GM21515 (cell line): ENCODE measurements at regions not wholly inside any gene's neighbourhood (a gene's known extent, or its start where the extent isn't known, plus 50 kb on each side); places are given as distances from the start of the nearest gene placed in this dataset.

Source experiments
- ATAC-seq: cut with Tn5 transposase; IDR thresholded peaks from one replicate; pipeline ENCODE4 v1.9.1; 2021; ENCODE audit not compliant: unreplicated experiment

DNA sequence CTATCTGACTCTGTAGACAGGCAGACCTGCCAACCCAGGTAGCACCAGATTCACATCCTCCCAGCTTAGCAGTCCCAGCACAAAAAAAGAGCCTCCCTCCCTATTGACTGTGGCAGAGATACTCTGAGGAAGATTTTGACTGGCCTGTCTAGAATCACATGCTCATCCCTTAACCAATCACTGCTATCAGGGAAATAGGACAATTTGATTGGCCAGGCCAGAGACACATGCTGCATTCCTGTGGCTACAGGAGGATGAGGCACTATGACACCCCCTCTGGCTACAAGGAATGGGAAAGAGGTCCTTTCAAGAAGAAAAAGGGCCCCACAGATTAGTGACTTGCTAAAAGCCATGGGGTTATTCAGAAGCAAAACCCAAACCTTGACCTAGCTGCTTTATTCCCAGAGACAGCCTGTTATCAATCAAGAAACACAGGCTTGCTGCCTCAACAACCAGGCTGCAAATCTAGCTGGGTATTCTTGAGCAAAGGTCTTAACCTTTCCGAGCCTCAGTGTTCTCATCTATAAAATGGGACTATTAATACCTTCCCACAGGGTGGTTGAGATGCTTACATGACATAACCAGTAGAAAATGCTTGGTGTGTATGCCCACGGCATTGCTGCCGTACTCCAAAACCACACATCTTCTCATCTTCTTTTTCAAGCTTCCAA lies 147.6 kb downstream of the BCOR start:
- ATAC-seq = no peak

DNA sequence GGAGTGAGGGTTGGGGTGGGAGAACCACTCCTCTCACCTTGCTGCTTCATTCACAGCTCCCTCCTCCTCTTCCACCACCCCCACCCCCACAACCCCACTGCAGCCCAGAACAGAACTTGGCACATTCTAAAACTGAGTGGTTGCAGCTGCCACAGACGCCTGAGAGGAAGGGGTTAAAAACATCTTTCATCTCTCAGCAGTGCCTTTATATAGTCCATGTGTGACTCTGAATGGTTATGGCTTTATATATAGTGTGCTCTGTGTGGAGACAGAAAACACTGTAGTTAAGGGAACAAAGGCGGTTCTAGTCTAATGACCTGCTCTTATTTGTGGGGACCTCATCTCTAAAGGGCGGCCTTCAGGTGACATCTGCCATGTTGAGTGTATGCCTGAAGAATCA lies 144.8 kb downstream of the BCOR start:
- no peak for ATAC-seq

DNA sequence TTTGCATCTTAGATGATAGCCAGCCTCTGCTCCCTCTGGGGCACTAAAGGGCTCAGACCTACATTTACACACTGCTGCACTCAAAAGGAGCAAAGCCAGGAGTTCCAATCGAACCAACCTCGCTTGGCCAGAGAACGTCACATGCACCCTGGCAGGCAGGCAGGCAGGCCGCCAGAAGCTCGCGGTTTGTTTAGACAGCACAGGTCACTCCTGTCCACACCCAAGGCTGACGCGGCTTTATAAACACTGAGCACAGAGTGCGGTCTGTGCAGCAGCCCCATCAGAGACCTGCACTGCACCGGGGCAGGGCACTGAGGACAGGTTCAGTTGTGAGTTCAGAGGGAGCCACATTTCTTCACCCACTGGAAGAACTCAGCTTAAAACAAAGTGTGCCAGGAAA lies 143.9 kb downstream of the BCOR start:
- ATAC-seq = no peak

DNA sequence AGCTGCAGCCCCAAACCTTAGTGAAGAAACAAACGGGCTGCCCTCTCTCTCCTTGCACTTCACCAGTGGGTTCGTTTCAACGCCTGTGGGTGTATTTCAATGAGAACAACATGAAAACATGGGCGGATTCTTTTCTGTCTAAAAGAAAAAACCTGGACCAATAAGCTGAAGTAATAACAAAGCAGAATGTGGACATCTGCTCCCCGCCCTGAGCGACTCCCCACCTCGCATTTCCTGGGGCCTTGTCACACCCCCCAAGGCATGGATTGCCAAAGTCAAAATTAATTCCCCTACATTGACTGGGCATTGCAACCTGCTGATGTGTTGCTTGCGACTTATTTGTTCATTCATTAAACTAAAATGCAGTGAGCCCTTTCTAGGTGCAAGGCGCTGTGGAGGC lies 142.9 kb downstream of the BCOR start:
- ATAC-seq = no peak

DNA sequence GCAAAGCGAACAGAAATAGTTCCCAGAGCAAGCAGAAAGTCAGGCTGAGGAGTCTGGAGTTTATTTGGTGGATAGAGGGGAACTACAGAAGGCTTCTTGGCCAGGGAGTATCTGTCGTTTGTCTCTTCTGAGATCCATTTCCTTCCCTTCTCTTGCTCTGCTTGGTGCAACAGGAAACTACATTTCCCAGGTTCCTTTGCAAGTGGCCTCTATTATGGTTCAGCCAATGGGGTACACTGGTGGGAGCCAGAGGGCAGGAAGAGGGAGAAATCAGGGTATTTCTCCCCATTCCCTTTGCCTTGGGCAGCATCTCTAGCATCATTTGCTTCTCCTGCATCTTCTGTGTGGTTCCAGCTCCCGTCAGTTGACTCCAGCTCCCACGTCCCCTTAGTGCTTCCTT lies 142.1 kb downstream of the BCOR start:
- no peak for ATAC-seq

DNA sequence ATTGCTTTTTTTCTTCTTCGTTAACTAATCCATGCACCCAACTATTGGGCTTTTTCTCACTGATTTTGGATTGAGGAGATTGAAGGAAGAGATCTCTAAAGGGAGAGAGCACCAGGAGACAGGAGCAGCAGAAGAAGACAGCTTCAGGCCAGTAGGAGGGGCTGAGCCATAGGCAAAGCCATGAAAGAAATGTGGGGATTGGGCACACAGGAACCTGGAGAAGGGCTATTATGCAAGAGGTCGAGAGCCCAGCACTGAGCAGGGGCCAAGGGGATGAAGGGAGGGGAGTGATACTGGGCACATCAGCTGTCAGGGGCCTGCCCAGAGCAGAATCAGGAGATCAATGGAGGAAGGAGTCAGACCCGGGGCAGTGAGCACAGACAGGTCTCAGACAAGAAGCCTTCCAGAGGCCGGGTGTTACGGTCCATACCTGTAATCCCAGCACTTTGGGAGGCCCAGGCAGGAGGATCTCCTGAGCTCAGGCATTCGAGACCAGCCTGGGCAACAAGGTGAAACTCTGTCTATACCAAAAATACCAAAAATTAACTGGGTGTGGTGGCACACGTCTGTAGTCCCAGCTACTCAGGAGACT lies 140.9 kb downstream of the BCOR start:
- no peak for ATAC-seq

DNA sequence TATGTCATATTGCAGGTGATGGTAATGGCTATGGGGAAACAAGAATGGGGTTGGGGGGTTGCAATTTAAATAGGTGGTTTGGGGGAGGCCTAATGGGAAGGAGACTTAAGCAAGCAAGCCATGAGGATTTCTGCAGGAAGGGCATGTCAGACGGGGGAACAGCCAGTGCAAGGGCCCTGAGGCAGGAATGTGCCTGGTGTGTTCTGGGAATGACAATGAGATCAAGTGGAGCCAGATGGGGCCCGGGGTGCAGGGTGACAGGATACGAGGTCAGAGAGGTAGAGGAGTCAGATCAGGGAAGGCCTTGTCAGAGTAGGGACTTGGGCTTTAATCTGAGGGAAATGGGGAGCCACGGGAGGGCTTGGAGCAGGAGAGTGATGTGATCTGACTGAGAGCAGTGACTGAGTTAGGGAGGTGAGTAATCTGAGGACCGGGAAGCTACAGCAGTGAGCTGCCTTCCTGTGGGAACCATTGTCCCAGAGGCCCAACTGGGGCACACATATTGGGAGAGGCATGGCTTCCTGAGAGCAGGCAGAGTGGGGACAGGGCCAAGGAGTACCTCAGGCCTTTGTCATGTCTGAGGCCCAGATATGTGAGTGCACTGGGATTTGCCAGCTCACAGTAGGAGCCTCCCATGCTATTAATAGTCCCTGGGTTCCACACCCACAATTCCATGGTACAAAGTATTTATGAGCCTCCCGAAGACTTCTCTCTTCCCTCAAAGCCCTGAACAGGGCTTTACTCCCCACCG lies 139.8 kb downstream of the BCOR start:
- no peak for ATAC-seq

DNA sequence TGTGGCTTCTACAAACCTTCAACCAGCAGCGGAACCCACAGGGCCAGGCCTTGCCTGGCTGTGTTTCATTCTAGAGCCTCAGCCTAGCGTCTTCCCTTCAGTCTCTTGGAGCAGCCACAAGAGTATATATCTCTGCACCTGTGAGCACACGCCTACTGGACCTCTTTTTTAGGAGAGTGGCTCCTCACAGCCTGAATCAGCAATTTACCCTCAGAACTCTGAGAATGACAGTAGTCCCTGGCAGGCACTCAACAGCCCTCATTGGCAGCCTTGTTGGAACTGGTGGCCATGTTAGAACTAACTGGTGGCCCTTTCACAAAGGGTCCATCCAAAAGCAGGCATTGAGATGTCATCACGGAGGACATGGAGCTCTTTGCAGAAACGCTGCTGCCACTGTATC lies 138.9 kb downstream of the BCOR start:
- ATAC-seq = no peak

DNA sequence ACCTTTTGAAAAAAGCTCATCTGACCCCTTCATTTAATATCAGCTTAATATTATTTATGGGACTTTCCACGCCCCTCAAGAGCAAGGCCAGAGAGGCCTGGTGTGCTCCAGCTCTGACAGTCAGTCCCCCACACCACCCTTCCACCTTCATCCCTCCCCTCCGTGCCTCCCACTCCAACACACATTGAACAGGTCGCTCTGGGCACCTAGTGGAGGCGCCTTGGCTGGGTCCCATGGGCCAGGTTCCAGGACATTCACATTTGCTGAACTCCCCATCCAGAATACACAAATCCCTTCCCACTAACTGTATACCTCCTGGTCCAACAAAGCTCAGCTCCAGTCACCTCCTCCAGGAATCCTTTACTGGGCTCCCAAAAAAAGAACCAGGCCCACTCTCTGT lies 137.5 kb downstream of the BCOR start:
- no peak for ATAC-seq

DNA sequence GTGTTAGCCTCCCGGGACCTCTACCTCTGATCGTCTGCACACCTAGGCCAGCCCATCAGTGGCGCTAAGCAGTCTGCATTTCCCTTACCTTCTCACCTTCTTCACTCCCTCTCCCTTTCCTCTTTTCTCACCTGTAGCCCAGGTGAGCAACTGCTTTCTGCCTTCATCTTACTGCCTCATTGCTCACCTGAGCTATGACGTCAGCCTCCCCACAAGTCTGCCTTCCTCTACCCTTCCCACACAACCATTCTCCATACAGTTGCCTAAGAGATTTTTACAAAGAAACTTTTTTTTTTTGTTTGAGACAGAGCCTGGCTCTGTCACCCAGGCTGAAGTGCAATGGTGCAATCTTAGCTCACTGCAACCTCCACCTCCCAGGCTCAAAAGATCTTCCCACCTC lies 136.3 kb downstream of the BCOR start:
- ATAC-seq = no peak

DNA sequence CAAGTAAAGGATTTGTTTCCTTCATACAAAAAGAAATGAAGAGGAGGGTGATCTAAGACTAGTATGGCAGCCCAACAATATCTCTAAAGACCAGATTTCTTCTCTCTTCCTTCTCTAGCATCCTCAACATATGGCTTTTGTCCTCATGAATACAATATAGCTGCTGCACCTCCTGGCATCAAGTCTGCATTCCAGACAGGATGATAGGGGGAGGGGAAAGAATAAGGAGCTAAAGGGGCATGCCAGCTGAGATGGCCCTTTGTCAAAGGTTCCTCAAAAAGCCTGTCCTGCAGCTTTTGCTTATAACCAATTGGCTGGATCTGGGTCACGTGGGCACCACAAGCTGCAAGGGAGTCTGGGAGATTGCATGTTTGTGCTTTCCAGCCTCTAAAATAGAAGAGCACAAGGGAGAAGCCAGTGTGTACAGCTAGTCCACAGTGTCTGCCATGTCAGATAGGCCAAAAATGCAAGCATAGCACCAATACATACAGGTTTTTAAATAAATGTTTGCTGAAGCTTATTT lies 132.6 kb downstream of the BCOR start:
- ATAC-seq = no peak

DNA sequence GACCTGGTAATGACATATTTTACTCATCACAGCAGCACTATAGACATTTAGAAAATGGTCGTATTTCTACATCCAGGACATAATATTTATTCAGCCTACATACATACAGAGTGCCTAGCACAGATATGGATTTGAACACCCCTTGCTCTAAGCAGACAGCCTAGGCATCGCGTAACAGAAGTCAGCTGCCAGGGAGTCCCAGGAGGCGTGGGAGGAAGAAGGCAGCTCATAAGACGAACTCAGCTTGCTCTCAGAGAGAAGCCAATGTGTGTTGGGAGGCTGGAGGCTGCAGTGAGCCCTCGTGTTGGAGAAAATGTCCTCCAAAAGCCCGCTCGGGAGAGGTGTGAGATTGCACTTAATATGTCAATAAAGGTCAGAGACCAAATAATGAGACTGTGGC lies 131.6 kb downstream of the BCOR start:
- ATAC-seq = no peak

DNA sequence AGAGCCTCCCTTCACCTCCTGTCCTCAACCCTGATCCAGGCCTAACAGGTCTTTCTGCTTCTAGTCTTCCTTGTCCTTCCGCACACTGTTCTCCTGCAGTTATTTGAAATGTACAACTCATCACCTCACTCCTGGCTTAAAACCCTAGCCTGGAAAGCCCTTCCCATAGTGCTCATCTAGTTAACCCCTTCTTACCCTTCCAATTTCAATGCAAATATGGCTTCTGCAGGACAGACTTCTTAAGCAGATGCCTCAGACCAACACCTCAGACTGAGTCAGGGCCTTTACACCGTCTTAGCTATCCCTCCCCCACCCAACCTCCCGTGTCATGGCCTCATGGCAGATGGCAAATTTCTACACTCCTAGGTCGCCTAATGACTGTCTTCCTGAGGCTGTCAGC lies 130.4 kb downstream of the BCOR start:
- no peak for ATAC-seq

DNA sequence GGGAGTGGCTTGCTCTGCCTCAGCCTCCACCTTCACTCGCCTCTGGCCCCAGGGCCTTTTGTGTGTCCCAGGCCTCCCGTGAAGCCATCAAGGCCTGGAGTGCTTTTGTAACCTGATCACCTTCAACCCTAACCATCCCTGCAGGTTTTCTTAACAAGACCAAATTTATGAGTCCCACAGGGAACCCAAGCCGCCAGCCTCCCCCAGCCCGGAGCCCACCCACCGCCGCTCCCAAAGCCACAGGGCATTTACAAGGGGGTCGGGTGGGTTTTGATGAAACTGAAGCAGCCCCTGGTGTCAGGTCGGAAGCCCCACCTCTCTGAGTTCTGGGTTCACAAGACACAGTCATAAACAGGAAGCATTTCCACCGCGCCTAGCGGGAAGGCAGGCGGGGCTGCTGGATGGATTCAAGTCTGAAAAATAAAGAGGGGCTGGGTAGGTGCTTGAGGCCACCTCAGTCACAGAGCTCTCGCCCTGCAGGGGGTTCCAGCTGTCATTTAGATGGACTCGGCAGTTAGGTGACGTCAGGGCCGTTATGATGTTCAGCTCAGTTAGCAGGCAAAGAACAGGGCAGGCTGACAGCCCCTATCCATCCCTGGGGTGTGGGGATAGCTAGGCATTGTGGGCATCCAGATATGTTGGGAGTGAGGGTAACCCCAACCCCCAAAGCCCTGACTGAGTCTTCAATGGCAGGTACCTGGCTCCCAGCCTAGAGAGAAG lies 128.5 kb downstream of the BCOR start:
- no peak for ATAC-seq

DNA sequence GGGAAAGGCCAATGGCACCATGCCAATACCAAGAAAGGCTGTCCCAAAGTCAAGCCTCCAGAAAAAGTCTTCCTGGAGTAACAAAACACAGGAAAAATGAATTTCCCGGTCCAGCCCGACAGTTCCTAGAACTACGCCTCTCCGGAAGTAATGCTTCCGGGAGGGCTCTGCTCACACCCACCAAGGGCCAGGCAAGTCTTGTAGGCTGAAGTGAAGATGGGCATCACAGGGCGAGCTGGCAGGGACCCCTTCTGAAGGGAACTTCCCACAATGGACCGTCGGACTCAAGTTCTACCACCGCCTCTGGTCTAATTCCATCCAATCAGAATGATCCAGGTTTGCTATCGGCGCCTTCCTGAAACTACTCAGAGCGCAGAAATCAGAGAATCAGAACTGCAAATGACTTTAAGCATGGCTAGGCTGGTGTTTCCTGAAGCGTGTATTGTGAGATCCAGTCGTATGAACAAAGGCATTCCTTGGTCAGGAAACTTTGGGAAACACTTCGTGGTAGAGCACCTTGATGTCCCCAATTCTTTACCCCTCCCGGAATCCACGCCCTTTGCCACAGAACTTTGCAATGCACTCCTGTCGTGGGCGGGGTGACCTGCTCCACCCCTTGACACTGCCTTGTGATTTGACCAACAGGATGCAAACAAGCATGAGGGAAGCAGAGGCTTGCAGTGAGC lies 127.8 kb downstream of the BCOR start:
- ATAC-seq = no peak

DNA sequence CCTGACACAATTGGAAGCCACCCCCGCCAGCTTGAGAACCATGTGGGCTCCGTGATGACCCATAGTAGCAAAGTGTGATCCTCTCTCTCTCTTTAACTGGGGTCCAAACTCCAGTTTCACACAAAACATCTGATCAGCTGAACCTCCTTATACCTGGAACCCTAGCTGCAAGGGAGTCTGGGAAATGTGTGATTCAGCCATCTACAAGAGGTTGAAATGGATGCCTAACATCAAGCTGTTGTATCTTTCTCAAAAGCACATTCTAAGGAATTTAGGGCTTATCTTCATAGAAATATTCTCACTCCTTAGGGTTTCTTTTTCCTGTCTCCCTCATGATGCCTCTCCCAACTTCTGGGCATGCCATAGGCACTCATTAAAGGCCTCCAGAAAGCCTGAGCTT lies 126.0 kb downstream of the BCOR start:
- no peak for ATAC-seq

DNA sequence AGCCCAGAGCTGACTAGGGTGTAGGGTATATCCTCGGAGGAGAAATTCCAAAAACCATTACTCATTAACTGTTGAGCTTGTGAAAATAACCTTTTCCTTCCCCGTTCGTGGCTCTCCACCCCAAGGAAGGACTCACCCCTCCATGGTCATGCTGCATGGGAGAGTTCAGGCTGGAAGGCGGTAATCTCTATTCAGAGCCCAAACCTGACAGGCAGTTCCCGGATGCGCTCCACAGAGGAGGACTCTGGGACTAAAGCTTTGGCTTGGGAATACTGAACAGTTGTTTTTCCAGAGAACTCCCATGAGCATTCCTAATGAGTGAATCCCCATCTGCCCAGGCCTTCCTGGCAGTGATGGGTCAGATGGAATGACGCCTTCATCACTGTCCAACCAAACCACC lies 125.4 kb downstream of the BCOR start:
- ATAC-seq = no peak

DNA sequence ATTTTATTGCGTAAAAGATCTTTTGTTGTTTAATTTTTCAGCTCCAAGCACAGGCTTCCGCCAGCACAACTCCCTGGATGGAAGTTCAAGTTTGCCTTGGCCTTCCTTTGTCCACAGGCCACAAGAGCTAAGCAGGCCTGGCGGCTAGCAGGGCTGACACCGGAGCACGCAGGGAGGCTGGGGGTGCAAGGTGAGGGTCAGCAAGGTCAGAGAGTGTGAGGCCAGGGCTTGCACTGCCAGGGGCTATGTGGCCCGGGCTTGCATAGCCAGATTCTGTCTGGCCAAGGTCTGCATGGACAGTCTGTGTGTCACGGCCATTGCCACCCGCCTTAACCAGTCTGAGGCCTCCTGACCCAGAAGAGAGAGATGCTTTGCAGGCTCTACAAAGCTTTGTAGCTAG lies 123.9 kb downstream of the BCOR start:
- no peak for ATAC-seq

DNA sequence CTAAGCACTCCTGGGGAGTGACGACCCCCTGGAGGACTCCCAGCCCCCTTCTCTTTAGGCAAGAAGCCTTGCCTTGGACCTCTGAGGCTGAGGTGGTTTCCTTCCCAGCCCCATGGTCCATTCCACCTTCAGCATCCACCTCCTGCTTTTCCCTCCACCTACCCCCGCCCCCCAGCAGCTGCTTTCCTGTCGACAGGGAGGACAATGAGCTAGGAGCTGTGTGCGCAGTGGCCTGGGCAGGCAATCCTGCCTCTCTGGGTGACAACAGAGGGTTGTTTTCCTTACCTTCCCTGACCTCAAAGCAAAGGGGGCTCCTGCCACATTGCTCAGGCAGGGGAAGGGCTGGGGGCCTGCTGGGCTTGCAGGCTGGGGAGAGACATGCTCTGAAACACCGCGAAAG lies 123.5 kb downstream of the BCOR start:
- ATAC-seq = no peak

DNA sequence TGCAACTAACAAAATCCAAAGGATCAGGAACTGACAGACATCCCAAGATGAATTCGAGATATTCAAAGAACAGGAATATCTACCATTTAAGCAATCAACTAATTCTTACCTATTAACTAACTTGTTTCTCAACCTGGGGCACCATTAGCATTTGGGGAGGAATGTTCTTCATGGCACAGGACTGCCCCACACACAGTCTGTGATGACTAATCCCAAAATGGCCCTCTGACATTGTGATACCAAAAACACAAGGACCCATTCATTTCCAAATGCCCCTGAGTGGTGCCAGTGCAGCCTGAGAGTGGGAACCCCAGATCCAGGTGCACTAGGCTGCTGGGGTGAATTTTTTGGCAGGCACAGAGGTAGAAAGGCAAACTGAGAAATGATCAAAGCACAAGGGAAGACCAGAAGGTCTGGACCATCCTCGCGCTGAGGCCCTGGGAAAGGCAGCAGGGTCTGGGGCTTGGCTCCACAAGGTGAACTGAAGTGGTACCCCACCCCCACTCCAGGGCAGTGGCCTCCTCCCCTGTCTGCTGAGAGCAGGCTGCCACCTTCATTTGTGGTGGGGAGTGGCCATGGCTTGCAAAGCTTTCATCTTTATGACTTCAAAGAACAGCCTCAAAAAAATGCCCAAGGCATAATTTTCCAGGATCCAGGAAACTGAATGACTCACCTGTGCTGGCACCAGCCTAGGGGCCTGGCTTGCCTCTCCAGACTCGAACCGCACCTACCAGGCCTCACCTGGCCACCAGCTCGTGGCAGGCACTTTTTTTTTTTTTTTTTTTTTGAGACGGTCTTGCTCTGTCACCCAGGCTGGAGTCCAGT lies 122.4 kb downstream of the BCOR start:
- ATAC-seq = no peak
